ENCODE measurements at regions not wholly inside any gene's neighbourhood (a gene's known extent, or its start where the extent isn't known, plus 50 kb on each side); places are given as distances from the start of the nearest gene placed in this dataset.

GRCh38 chr3:151935446-151935845 lies 62.0 kb downstream of the SUCNR1 start:
- H3K4me3 ChIP-seq (ENCODE audit: low read length in 2 of 2), result no peak overlapping the region
- H3K27ac ChIP-seq (ENCODE audit: low read depth in 2 of 2, low read length in 2 of 2), result no peak overlapping the region
- H3K4me1 ChIP-seq (ENCODE audit: control insufficient read depth in 2 of 2, insufficient read depth in 2 of 2, low read length in 2 of 2), result no peaks in the 10 kb centered on the region
- H3K27me3 ChIP-seq (ENCODE audit: control insufficient read depth in 2 of 2, insufficient read depth in 2 of 2, low read length in 2 of 2), result no peaks in the 10 kb centered on the region
- no peak overlapping the region for H3K9ac ChIP-seq (ENCODE audit: low read depth in 1 of 2, low read length in 2 of 2)
- H3K9me3 ChIP-seq (ENCODE audit: control insufficient read depth in 2 of 2, low read length in 2 of 2), result no peaks in the 10 kb centered on the region
- H3K36me3 ChIP-seq (ENCODE audit: control insufficient read depth in 2 of 2, insufficient read depth in 2 of 2, low read length in 2 of 2), result no peaks in the 10 kb centered on the region

- Histone ChIP-seq H3K4me1 (ENCODE audit: control insufficient read depth in 2 of 2, insufficient read depth in 2 of 2, low read length in 2 of 2) (no peaks in the 10 kb centered on the region), H3K9me3 (ENCODE audit: control insufficient read depth in 2 of 2, low read length in 2 of 2) (no peaks in the 10 kb centered on the region), H3K4me3 (ENCODE audit: low read length in 2 of 2) (no peak overlapping the region), H3K9ac (ENCODE audit: low read depth in 1 of 2, low read length in 2 of 2) (no peak overlapping the region), H3K27me3 (ENCODE audit: control insufficient read depth in 2 of 2, insufficient read depth in 2 of 2, low read length in 2 of 2) (no peaks in the 10 kb centered on the region), H3K27ac (ENCODE audit: low read depth in 2 of 2, low read length in 2 of 2) (no peak overlapping the region), H3K36me3 (ENCODE audit: control insufficient read depth in 2 of 2, insufficient read depth in 2 of 2, low read length in 2 of 2) (no peaks in the 10 kb centered on the region)
These were observed 67.0 kb downstream of the SUCNR1 start for GRCh38 chr3:151940481-151940880.

GRCh38 chr3:151943539-151943938 lies 70.1 kb downstream of the SUCNR1 start:
- Histone ChIP-seq H3K27ac (ENCODE audit: low read depth in 2 of 2, low read length in 2 of 2) (no peak overlapping the region), H3K36me3 (ENCODE audit: control insufficient read depth in 2 of 2, insufficient read depth in 2 of 2, low read length in 2 of 2) (no peaks in the 10 kb centered on the region), H3K9ac (ENCODE audit: low read depth in 1 of 2, low read length in 2 of 2) (no peak overlapping the region), H3K4me3 (ENCODE audit: low read length in 2 of 2) (no peak overlapping the region), H3K9me3 (ENCODE audit: control insufficient read depth in 2 of 2, low read length in 2 of 2) (no peaks in the 10 kb centered on the region), H3K4me1 (ENCODE audit: control insufficient read depth in 2 of 2, insufficient read depth in 2 of 2, low read length in 2 of 2) (no peaks in the 10 kb centered on the region), H3K27me3 (ENCODE audit: control insufficient read depth in 2 of 2, insufficient read depth in 2 of 2, low read length in 2 of 2) (no peaks in the 10 kb centered on the region)

GRCh38 chr3:151944356-151944755 lies 70.9 kb downstream of the SUCNR1 start:
- H3K36me3 ChIP-seq (ENCODE audit: control insufficient read depth in 2 of 2, insufficient read depth in 2 of 2, low read length in 2 of 2), result no peaks in the 10 kb centered on the region
- H3K27ac ChIP-seq (ENCODE audit: low read depth in 2 of 2, low read length in 2 of 2), result no peak overlapping the region
- no peak overlapping the region for H3K4me3 ChIP-seq (ENCODE audit: low read length in 2 of 2)
- H3K27me3 ChIP-seq (ENCODE audit: control insufficient read depth in 2 of 2, insufficient read depth in 2 of 2, low read length in 2 of 2), result no peaks in the 10 kb centered on the region
- no peak overlapping the region for H3K9ac ChIP-seq (ENCODE audit: low read depth in 1 of 2, low read length in 2 of 2)
- no peaks in the 10 kb centered on the region for H3K4me1 ChIP-seq (ENCODE audit: control insufficient read depth in 2 of 2, insufficient read depth in 2 of 2, low read length in 2 of 2)
- no peaks in the 10 kb centered on the region for H3K9me3 ChIP-seq (ENCODE audit: control insufficient read depth in 2 of 2, low read length in 2 of 2)

GRCh38 chr3:151946606-151947005 lies 73.2 kb downstream of the SUCNR1 start:
- no peaks in the 10 kb centered on the region for H3K9me3 ChIP-seq (ENCODE audit: control insufficient read depth in 2 of 2, low read length in 2 of 2)
- H3K9ac ChIP-seq (ENCODE audit: low read depth in 1 of 2, low read length in 2 of 2), result no peak overlapping the region
- no peaks in the 10 kb centered on the region for H3K36me3 ChIP-seq (ENCODE audit: control insufficient read depth in 2 of 2, insufficient read depth in 2 of 2, low read length in 2 of 2)
- H3K4me1 ChIP-seq (ENCODE audit: control insufficient read depth in 2 of 2, insufficient read depth in 2 of 2, low read length in 2 of 2), result no peaks in the 10 kb centered on the region
- H3K4me3 ChIP-seq (ENCODE audit: low read length in 2 of 2), result no peak overlapping the region
- no peaks in the 10 kb centered on the region for H3K27me3 ChIP-seq (ENCODE audit: control insufficient read depth in 2 of 2, insufficient read depth in 2 of 2, low read length in 2 of 2)
- H3K27ac ChIP-seq (ENCODE audit: low read depth in 2 of 2, low read length in 2 of 2), result no peak overlapping the region

GRCh38 chr3:151949706-151950105 lies 76.3 kb downstream of the SUCNR1 start:
- Histone ChIP-seq H3K9ac (ENCODE audit: low read depth in 1 of 2, low read length in 2 of 2) (no peak overlapping the region), H3K36me3 (ENCODE audit: control insufficient read depth in 2 of 2, insufficient read depth in 2 of 2, low read length in 2 of 2) (no peaks in the 10 kb centered on the region)

GRCh38 chr3:151955356-151955755 lies 81.9 kb downstream of the SUCNR1 start:
- Histone ChIP-seq H3K27ac (ENCODE audit: low read depth in 2 of 2, low read length in 2 of 2) (no peak overlapping the region), H3K36me3 (ENCODE audit: control insufficient read depth in 2 of 2, insufficient read depth in 2 of 2, low read length in 2 of 2) (no peaks in the 10 kb centered on the region), H3K4me3 (ENCODE audit: low read length in 2 of 2) (no peak overlapping the region), H3K4me1 (ENCODE audit: control insufficient read depth in 2 of 2, insufficient read depth in 2 of 2, low read length in 2 of 2) (no peaks in the 10 kb centered on the region), H3K9ac (ENCODE audit: low read depth in 1 of 2, low read length in 2 of 2) (no peak overlapping the region), H3K27me3 (ENCODE audit: control insufficient read depth in 2 of 2, insufficient read depth in 2 of 2, low read length in 2 of 2) (no peaks in the 10 kb centered on the region), H3K9me3 (ENCODE audit: control insufficient read depth in 2 of 2, low read length in 2 of 2) (no peaks in the 10 kb centered on the region)

More at GRCh38 chr3:151949706-151950105, 76.3 kb downstream of the SUCNR1 start:
- Histone ChIP-seq H3K27me3 (ENCODE audit: control insufficient read depth in 2 of 2, insufficient read depth in 2 of 2, low read length in 2 of 2) (no peaks in the 10 kb centered on the region), H3K4me1 (ENCODE audit: control insufficient read depth in 2 of 2, insufficient read depth in 2 of 2, low read length in 2 of 2) (no peaks in the 10 kb centered on the region), H3K27ac (ENCODE audit: low read depth in 2 of 2, low read length in 2 of 2) (no peak overlapping the region), H3K9me3 (ENCODE audit: control insufficient read depth in 2 of 2, low read length in 2 of 2) (no peaks in the 10 kb centered on the region), H3K4me3 (ENCODE audit: low read length in 2 of 2) (no peak overlapping the region)

- Histone ChIP-seq H3K27ac (ENCODE audit: low read depth in 2 of 2, low read length in 2 of 2) (no peak overlapping the region), H3K27me3 (ENCODE audit: control insufficient read depth in 2 of 2, insufficient read depth in 2 of 2, low read length in 2 of 2) (no peaks in the 10 kb centered on the region), H3K36me3 (ENCODE audit: control insufficient read depth in 2 of 2, insufficient read depth in 2 of 2, low read length in 2 of 2) (no peaks in the 10 kb centered on the region), H3K4me3 (ENCODE audit: low read length in 2 of 2) (no peak overlapping the region), H3K4me1 (ENCODE audit: control insufficient read depth in 2 of 2, insufficient read depth in 2 of 2, low read length in 2 of 2) (no peaks in the 10 kb centered on the region), H3K9ac (ENCODE audit: low read depth in 1 of 2, low read length in 2 of 2) (no peak overlapping the region), H3K9me3 (ENCODE audit: control insufficient read depth in 2 of 2, low read length in 2 of 2) (no peaks in the 10 kb centered on the region)
These were observed 87.6 kb downstream of the SUCNR1 start for GRCh38 chr3:151960961-151961580.

GRCh38 chr3:151962352-151962751 lies 88.9 kb downstream of the SUCNR1 start:
- Histone ChIP-seq H3K4me3 (ENCODE audit: low read length in 2 of 2) (no peak overlapping the region), H3K9me3 (ENCODE audit: control insufficient read depth in 2 of 2, low read length in 2 of 2) (no peaks in the 10 kb centered on the region), H3K27ac (ENCODE audit: low read depth in 2 of 2, low read length in 2 of 2) (no peak overlapping the region), H3K27me3 (ENCODE audit: control insufficient read depth in 2 of 2, insufficient read depth in 2 of 2, low read length in 2 of 2) (no peaks in the 10 kb centered on the region), H3K4me1 (ENCODE audit: control insufficient read depth in 2 of 2, insufficient read depth in 2 of 2, low read length in 2 of 2) (no peaks in the 10 kb centered on the region), H3K36me3 (ENCODE audit: control insufficient read depth in 2 of 2, insufficient read depth in 2 of 2, low read length in 2 of 2) (no peaks in the 10 kb centered on the region), H3K9ac (ENCODE audit: low read depth in 1 of 2, low read length in 2 of 2) (no peak overlapping the region)

GRCh38 chr3:151962912-151963311 lies 89.5 kb downstream of the SUCNR1 start:
- no peaks in the 10 kb centered on the region for H3K9me3 ChIP-seq (ENCODE audit: control insufficient read depth in 2 of 2, low read length in 2 of 2)
- H3K27me3 ChIP-seq (ENCODE audit: control insufficient read depth in 2 of 2, insufficient read depth in 2 of 2, low read length in 2 of 2), result no peaks in the 10 kb centered on the region
- H3K9ac ChIP-seq (ENCODE audit: low read depth in 1 of 2, low read length in 2 of 2), result no peak overlapping the region
- H3K4me1 ChIP-seq (ENCODE audit: control insufficient read depth in 2 of 2, insufficient read depth in 2 of 2, low read length in 2 of 2), result no peaks in the 10 kb centered on the region
- H3K36me3 ChIP-seq (ENCODE audit: control insufficient read depth in 2 of 2, insufficient read depth in 2 of 2, low read length in 2 of 2), result no peaks in the 10 kb centered on the region
- no peak overlapping the region for H3K4me3 ChIP-seq (ENCODE audit: low read length in 2 of 2)
- H3K27ac ChIP-seq (ENCODE audit: low read depth in 2 of 2, low read length in 2 of 2), result no peak overlapping the region

- Histone ChIP-seq H3K9ac (ENCODE audit: low read depth in 1 of 2, low read length in 2 of 2) (no peak overlapping the region), H3K27me3 (ENCODE audit: control insufficient read depth in 2 of 2, insufficient read depth in 2 of 2, low read length in 2 of 2) (no peaks in the 10 kb centered on the region), H3K9me3 (ENCODE audit: control insufficient read depth in 2 of 2, low read length in 2 of 2) (no peaks in the 10 kb centered on the region), H3K4me3 (ENCODE audit: low read length in 2 of 2) (no peak overlapping the region), H3K36me3 (ENCODE audit: control insufficient read depth in 2 of 2, insufficient read depth in 2 of 2, low read length in 2 of 2) (no peaks in the 10 kb centered on the region), H3K27ac (ENCODE audit: low read depth in 2 of 2, low read length in 2 of 2) (no peak overlapping the region), H3K4me1 (ENCODE audit: control insufficient read depth in 2 of 2, insufficient read depth in 2 of 2, low read length in 2 of 2) (no peaks in the 10 kb centered on the region)
These were observed 91.3 kb downstream of the SUCNR1 start for GRCh38 chr3:151964743-151965142.
